OCI-LY3 (cell line): ENCODE measurements at regions not wholly inside any gene's neighbourhood (a gene's known extent, or its start where the extent isn't known, plus 50 kb on each side); places are given as distances from the start of the nearest gene placed in this dataset.

Experiments used
- H2AFZ ChIP-seq: fragments of 200-600, 300-600 bp; shearing (Covaris generic); 2 replicates; pipeline ENCODE4 v1.6.0; 2014; ENCODE audit warnings: antibody characterized with exemption, low read depth, low read length
- H3K27ac ChIP-seq: fragments of 200-600, 300-600 bp; sonication (generic); 2 replicates; pipeline ENCODE4 v1.5.1; 2014; ENCODE audit warnings: mild to moderate bottlenecking, low read length, moderate library complexity, mixed read lengths
- H3K27me3 ChIP-seq: fragments of 200-600, 300-600 bp; sonication (generic); 2 replicates; pipeline ENCODE4 v1.6.1; 2014; ENCODE audit warnings: low read depth, low read length, mixed read lengths
- H3K36me3 ChIP-seq: fragments of 200-600, 300-600 bp; sonication (generic); replicated peaks from 2 replicates; pipeline ENCODE3; 2014; ENCODE audit warnings: low read depth, low read length, mixed read lengths
- H3K4me1 ChIP-seq: fragments of 300-600, 200-600 bp; sonication (generic); 2 replicates; pipeline ENCODE4 v1.6.1; 2014; ENCODE audit warnings: low read length, mixed read lengths
- H3K4me2 ChIP-seq: fragments of 200-600, 300-600 bp; sonication (generic); 2 replicates; pipeline ENCODE4 v1.6.1; 2014; ENCODE audit warnings: low read length, mixed read lengths
- H3K4me3 ChIP-seq: fragments of 300-600, 200-600 bp; sonication (generic); 2 replicates; pipeline ENCODE4 v1.5.1; 2014; ENCODE audit warnings: antibody characterized with exemption, mild to moderate bottlenecking, low read length, moderate library complexity
- H3K79me2 ChIP-seq: fragments of 300-600, 200-600 bp; shearing (Covaris generic); 2 replicates; pipeline ENCODE4 v1.6.1; 2014; ENCODE audit warnings: mild to moderate bottlenecking, low read length, mixed read lengths
- H3K9ac ChIP-seq: fragments of 300-600, 200-600 bp; shearing (Covaris generic); 2 replicates; pipeline ENCODE4 v1.6.0; 2014; ENCODE audit warnings: mild to moderate bottlenecking, low read length, moderate library complexity
- H3K9me3 ChIP-seq: fragments of 200-600, 300-600 bp; shearing (Covaris generic); 2 replicates; pipeline ENCODE4 v1.6.1; 2014; ENCODE audit warnings: low read length, mixed read lengths; ENCODE audit not compliant: insufficient read depth
- H4K20me1 ChIP-seq: fragments of 200-600, 300-600 bp; sonication (generic); 2 replicates; pipeline ENCODE4 v1.6.1; 2016; ENCODE audit warnings: low read length, mixed read lengths; ENCODE audit not compliant: insufficient read depth
- CTCF ChIP-seq: fragments of 200-600, 300-600 bp; sonication (generic); IDR thresholded peaks from 2 replicates; pipeline ENCODE4 v1.5.1; 2014; ENCODE audit warnings: antibody characterized with exemption, low read length, low read depth
- EZH2phosphoT487 ChIP-seq: fragments of 200-600 bp; shearing (Covaris generic); IDR thresholded peaks from 2 replicates; pipeline ENCODE4 v1.6.1; 2018; ENCODE audit warnings: antibody characterized with exemption, mixed run types, low read depth

- Histone ChIP-seq H3K36me3 (no peaks in the 10 kb centered on the region), H2AFZ (no peak overlapping the region), H3K9ac (no peak overlapping the region), H4K20me1 (no peaks in the 10 kb centered on the region), H3K79me2 (no peaks in the 10 kb centered on the region), H3K4me2 (no peak overlapping the region), H3K4me1 (no peaks in the 10 kb centered on the region), H3K27me3 (no peaks in the 10 kb centered on the region), H3K9me3 (no peaks in the 10 kb centered on the region), H3K27ac (no peak overlapping the region), H3K4me3 (no peak overlapping the region)
- TF ChIP-seq CTCF (no peak), EZH2phosphoT487 (no peak)
Observed at GRCh38 chr1:99193431-99193830, 70.9 kb upstream of the PLPPR4 start.

- Histone ChIP-seq H3K4me1 (no peaks in the 10 kb centered on the region), H3K79me2 (no peaks in the 10 kb centered on the region), H4K20me1 (no peaks in the 10 kb centered on the region), H3K9ac (no peak overlapping the region), H3K4me3 (no peak overlapping the region), H3K27ac (no peak overlapping the region), H2AFZ (no peak overlapping the region), H3K36me3 (no peaks in the 10 kb centered on the region), H3K4me2 (no peak overlapping the region), H3K27me3 (no peaks in the 10 kb centered on the region), H3K9me3 (no peaks in the 10 kb centered on the region)
- TF ChIP-seq CTCF (no peak), EZH2phosphoT487 (no peak)
Observed at GRCh38 chr1:99198393-99198792, 65.9 kb upstream of the PLPPR4 start.

GRCh38 chr1:99207216-99207615, 57.1 kb upstream of the PLPPR4 start:
- H2AFZ ChIP-seq, result no peak overlapping the region
- no peaks in the 10 kb centered on the region for H3K9me3 ChIP-seq
- H3K27ac ChIP-seq, result no peak overlapping the region
- H3K4me3 ChIP-seq, result no peak overlapping the region
- H3K36me3 ChIP-seq, result no peaks in the 10 kb centered on the region
- no peaks in the 10 kb centered on the region for H3K79me2 ChIP-seq
- no peak overlapping the region for H3K4me2 ChIP-seq
- no peaks in the 10 kb centered on the region for H3K4me1 ChIP-seq
- TF ChIP-seq EZH2phosphoT487, result no peak
- no peaks in the 10 kb centered on the region for H3K27me3 ChIP-seq
- H3K9ac ChIP-seq, result no peak overlapping the region
- H4K20me1 ChIP-seq, result no peaks in the 10 kb centered on the region
